ENCODE measurements at regions not wholly inside any gene's neighbourhood (a gene's known extent, or its start where the extent isn't known, plus 50 kb on each side); places are given as distances from the start of the nearest gene placed in this dataset.

DNA sequence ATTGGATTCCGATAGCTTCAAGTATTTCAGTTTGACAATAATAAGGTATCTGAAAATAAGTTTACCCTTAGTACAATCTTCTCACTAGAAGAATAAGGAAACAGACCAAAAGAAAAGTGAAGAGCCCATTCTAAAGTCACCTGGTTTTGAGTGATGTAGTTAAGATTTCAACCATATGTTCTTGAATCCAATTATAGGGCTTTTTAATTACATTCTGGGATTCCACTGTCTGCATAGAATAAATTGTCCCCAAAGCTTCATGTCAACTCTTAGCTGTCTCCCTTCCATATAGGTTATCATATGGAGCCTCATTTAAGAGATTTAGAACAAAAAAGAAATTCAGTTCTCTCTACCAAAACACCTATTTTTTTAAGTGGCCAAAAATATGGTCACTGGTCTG, 1158.8 kb downstream of the IGSF11 start:
- no peak overlapping the region for H3K27ac Mint-ChIP-seq (ENCODE audit: unreplicated experiment)
- BruUV-seq (replicated peaks), result no TSS peak
- no peak overlapping the region for H3K4me3 ChIP-seq (ENCODE audit: low read depth, low read length)

DNA sequence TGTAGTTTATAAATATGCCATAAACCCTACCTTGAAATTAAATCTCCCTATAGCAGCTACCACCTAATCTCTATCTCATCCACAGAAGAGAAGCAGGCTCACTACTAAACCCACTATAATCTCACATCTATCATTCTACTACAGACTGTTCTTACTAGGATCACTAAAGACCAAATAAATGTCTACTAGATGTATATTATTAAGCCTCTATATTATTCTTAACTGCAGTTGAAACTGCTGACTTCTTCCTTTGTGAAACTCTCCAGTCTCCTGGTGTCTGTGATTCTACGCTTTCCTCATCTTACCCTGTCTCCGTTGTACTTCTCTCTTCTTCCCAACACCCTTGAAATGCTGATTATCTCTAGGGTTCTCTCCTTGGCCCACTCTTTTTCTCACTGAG, 1154.0 kb downstream of the IGSF11 start:
- intact Hi-C loops (cut with micrococcal nuclease; ENCODE audit: unreplicated experiment), result no loop called here
- Mint-ChIP-seq H3K27me3 (ENCODE audit: insufficient read depth, unreplicated experiment) (no peaks in the 10 kb centered on the region), H3K9me3 (ENCODE audit: unreplicated experiment) (no peaks in the 10 kb centered on the region), H3K36me3 (ENCODE audit: insufficient read depth, unreplicated experiment) (no peaks in the 10 kb centered on the region), H3K4me3 (ENCODE audit: unreplicated experiment) (no peak overlapping the region), H3K27ac (ENCODE audit: unreplicated experiment) (no peak overlapping the region), H3K4me1 (ENCODE audit: low read depth, unreplicated experiment) (no peaks in the 10 kb centered on the region)
- Histone ChIP-seq H3K9me3 (no peaks in the 10 kb centered on the region), H3K4me1 (no peaks in the 10 kb centered on the region), H3K36me3 (ENCODE audit: control insufficient read depth, insufficient read depth, low read length) (no peaks in the 10 kb centered on the region), H3K4me3 (ENCODE audit: low read depth, low read length) (no peak overlapping the region), H3K27me3 (replicated peaks; ENCODE audit: control insufficient read depth, insufficient read depth, low read length) (no peaks in the 10 kb centered on the region)
- ChIA-PET CTCF (no interaction called here), POLR2A (no interaction called here)
- TF ChIP-seq, protein P1, sequence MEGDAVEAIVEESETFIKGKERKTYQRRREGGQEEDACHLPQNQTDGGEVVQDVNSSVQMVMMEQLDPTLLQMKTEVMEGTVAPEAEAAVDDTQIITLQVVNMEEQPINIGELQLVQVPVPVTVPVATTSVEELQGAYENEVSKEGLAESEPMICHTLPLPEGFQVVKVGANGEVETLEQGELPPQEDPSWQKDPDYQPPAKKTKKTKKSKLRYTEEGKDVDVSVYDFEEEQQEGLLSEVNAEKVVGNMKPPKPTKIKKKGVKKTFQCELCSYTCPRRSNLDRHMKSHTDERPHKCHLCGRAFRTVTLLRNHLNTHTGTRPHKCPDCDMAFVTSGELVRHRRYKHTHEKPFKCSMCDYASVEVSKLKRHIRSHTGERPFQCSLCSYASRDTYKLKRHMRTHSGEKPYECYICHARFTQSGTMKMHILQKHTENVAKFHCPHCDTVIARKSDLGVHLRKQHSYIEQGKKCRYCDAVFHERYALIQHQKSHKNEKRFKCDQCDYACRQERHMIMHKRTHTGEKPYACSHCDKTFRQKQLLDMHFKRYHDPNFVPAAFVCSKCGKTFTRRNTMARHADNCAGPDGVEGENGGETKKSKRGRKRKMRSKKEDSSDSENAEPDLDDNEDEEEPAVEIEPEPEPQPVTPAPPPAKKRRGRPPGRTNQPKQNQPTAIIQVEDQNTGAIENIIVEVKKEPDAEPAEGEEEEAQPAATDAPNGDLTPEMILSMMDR (IDR thresholded peaks at IDR 0.05; ENCODE audit: insufficient read depth in 1 of 2, low read depth in 1 of 2, low read length in 1 of 2, severe bottlenecking in 1 of 2, unreplicated experiment in 1 of 2), result no peak
- BruUV-seq (replicated peaks), result no TSS peak
- DNase-seq, result no peak

More for the DNA sequence above, 1158.8 kb downstream of the IGSF11 start:
- TF ChIP-seq, protein P1 (IDR thresholded peaks at IDR 0.05; ENCODE audit: insufficient read depth in 1 of 2, low read depth in 1 of 2, low read length in 1 of 2, severe bottlenecking in 1 of 2, unreplicated experiment in 1 of 2), result no peak
- no peaks in the 10 kb centered on the region for H3K9me3 ChIP-seq
- peaks cover 7% of the 10 kb centered on the region for H3K4me1 Mint-ChIP-seq (ENCODE audit: low read depth, unreplicated experiment)
- H3K4me3 Mint-ChIP-seq (ENCODE audit: unreplicated experiment), result no peak overlapping the region
- DNase-seq, result no peak
- H3K36me3 Mint-ChIP-seq (ENCODE audit: insufficient read depth, unreplicated experiment), result no peaks in the 10 kb centered on the region
- H3K27me3 ChIP-seq (replicated peaks; ENCODE audit: control insufficient read depth, insufficient read depth, low read length), result no peaks in the 10 kb centered on the region
- H3K9me3 Mint-ChIP-seq (ENCODE audit: unreplicated experiment), result no peaks in the 10 kb centered on the region
- no peaks in the 10 kb centered on the region for H3K36me3 ChIP-seq (ENCODE audit: control insufficient read depth, insufficient read depth, low read length)
- no peaks in the 10 kb centered on the region for H3K4me1 ChIP-seq
- ChIA-PET POLR2A (no interaction called here), CTCF (no interaction called here)
- H3K27me3 Mint-ChIP-seq (ENCODE audit: insufficient read depth, unreplicated experiment), result no peaks in the 10 kb centered on the region
- intact Hi-C loops (cut with micrococcal nuclease; ENCODE audit: unreplicated experiment), result no loop called here

GRCh38 chr3:117881210-117881609, 1153.4 kb downstream of the IGSF11 start:
- DNase-seq, result no peak
- no peaks in the 10 kb centered on the region for H3K9me3 ChIP-seq
- H3K27me3 ChIP-seq (replicated peaks; ENCODE audit: control insufficient read depth, insufficient read depth, low read length), result no peaks in the 10 kb centered on the region
- Mint-ChIP-seq H3K4me3 (ENCODE audit: unreplicated experiment) (no peak overlapping the region), H3K36me3 (ENCODE audit: insufficient read depth, unreplicated experiment) (no peaks in the 10 kb centered on the region), H3K9me3 (ENCODE audit: unreplicated experiment) (no peaks in the 10 kb centered on the region), H3K27ac (ENCODE audit: unreplicated experiment) (no peak overlapping the region), H3K4me1 (ENCODE audit: low read depth, unreplicated experiment) (no peaks in the 10 kb centered on the region), H3K27me3 (ENCODE audit: insufficient read depth, unreplicated experiment) (no peaks in the 10 kb centered on the region)
- H3K36me3 ChIP-seq (ENCODE audit: control insufficient read depth, insufficient read depth, low read length), result no peaks in the 10 kb centered on the region
- CTCF ChIA-PET, result no interaction called here
- H3K4me1 ChIP-seq, result no peaks in the 10 kb centered on the region
- no peak overlapping the region for H3K4me3 ChIP-seq (ENCODE audit: low read depth, low read length)
- intact Hi-C loops (cut with micrococcal nuclease; ENCODE audit: unreplicated experiment), result no loop called here
- TF ChIP-seq, protein P1 (IDR thresholded peaks at IDR 0.05; ENCODE audit: insufficient read depth in 1 of 2, low read depth in 1 of 2, low read length in 1 of 2, severe bottlenecking in 1 of 2, unreplicated experiment in 1 of 2), result no peak
- POLR2A ChIA-PET, result no interaction called here
- no TSS peak for BruUV-seq (replicated peaks)
